Psoas muscle (tissue), 7 donors: ENCODE measurements at regions not wholly inside any gene's neighbourhood (a gene's known extent, or its start where the extent isn't known, plus 50 kb on each side); places are given as distances from the start of the nearest gene placed in this dataset.
A peak's percentile ranks its signal among the peaks of the same experiment; 100 is the strongest.

ENCODE experiments used
- ATAC-seq, 4 donors: fragments of 200-7000 bp; cut with Tn5 transposase; one replicate each; pipeline ENCODE4 v1.9.1; 2020; ENCODE audit warnings: moderate library complexity in 3 of 4, mild to moderate bottlenecking in 2 of 4
- DNase-seq, 2 donors: peaks; one replicate each; pipeline ENCODE4 v3.0.0-alpha.2; 2020
- H3K27ac ChIP-seq: fragments of 200-600 bp; one replicate; pipeline ENCODE4 v1.8.0; 2022
- H3K27me3 ChIP-seq, 3 donors: fragments of 200-600 bp in 1 of 3; one replicate each; pipeline versions ENCODE4 v1.6.1 to v1.8.0; 2013 to 2022; ENCODE audit warnings: low read length in 2 of 3, mild to moderate bottlenecking in 2 of 3, moderate library complexity in 1 of 3; ENCODE audit not compliant: insufficient read depth in 3 of 3
- H3K36me3 ChIP-seq, 2 donors: fragments of 200-600 bp in 1 of 2; one replicate each; pipeline versions ENCODE4 v1.6.1 to v1.8.0; 2013 to 2022; ENCODE audit warnings: low read depth in 1 of 2, mild to moderate bottlenecking in 1 of 2, moderate library complexity in 1 of 2; ENCODE audit not compliant: insufficient read depth in 1 of 2
- H3K4me1 ChIP-seq: fragments of 200-600 bp; one replicate; pipeline ENCODE4 v1.8.0; 2022
- H3K4me3 ChIP-seq: fragments of 200-600 bp; one replicate; pipeline ENCODE4 v1.8.0; 2022; ENCODE audit warnings: mild to moderate bottlenecking
- H3K9me3 ChIP-seq: fragments of 200-600 bp; one replicate; pipeline ENCODE4 v1.8.0; 2022
- CTCF ChIP-seq: fragments of 200-600 bp; IDR thresholded peaks from one replicate; pipeline ENCODE4 v1.8.0; 2022; ENCODE audit warnings: antibody characterized with exemption
- WGBS, 3 donors: extraction: QIAGEN DNeasy Blood & Tissue Kit; methylation state at CpG; one replicate each; pipeline versions ENCODE4 v1.1.6 to v1.1.7; 2013; 5-methylcytosine and 5-hydroxymethylcytosine counted together
- intact Hi-C, 2 donors: fragments of 100-400 bp; cut with DNase I; formaldehyde crosslinking; loops; one replicate each; pipeline versions ENCODE4 v1.11.0 to v1.14.2; 2022
- donor health status: healthy with polysubstance abuse.
- donor health status: DM: no; HTN: no; CAD: no; lungs with moderate emphysema.
- donor health status: Bipolar disorder and iron deficiency.
- donor health status: healthy.
- donor health status: DM: yes; HTN: yes; CAD: no.
- donor health status: DM: no; HTN: no; CAD: no.
- donor health status: DM: yes; HTN: yes; CAD: no.

GRCh38 chr5:1652873-1653697 lies 129.3 kb upstream of the LPCAT1 start:
- peak in 1 of 4 donors; percentile 19 for ATAC-seq

GRCh38 chr5:1651971-1652872 lies 128.5 kb upstream of the LPCAT1 start:
- no peaks in the 10 kb centered on the region for H3K4me1 ChIP-seq
- 51 to 53% (median 53%) methylated on average over 13 of the region's 13 CpGs for WGBS, 3 donors
- no peak for ATAC-seq
- DNase-seq: peak in 1 of 2 donors; percentile 39
- TF ChIP-seq CTCF: no peak
- H3K36me3 ChIP-seq: no peaks in the 10 kb centered on the region
- H3K27ac ChIP-seq: no peak overlapping the region
- H3K27me3 ChIP-seq: peaks cover 0 to 76% (median 18%) of the 10 kb centered on the region in 3 donors
- intact Hi-C loops: no loop called here
- no peak overlapping the region for H3K4me3 ChIP-seq
- no peaks in the 10 kb centered on the region for H3K9me3 ChIP-seq

More at GRCh38 chr5:1652873-1653697, 129.3 kb upstream of the LPCAT1 start:
- no peak overlapping the region for H3K27ac ChIP-seq
- 15 to 34% (median 20%) methylated on average over 32 to 35 of the region's 35 CpGs for WGBS, 3 donors
- no peaks in the 10 kb centered on the region for H3K9me3 ChIP-seq
- H3K4me1 ChIP-seq: no peaks in the 10 kb centered on the region
- DNase-seq: peak in 1 of 2 donors; percentile 47
- peaks cover 0 to 80% (median 22%) of the 10 kb centered on the region in 3 donors for H3K27me3 ChIP-seq
- no peak for TF ChIP-seq CTCF
- H3K4me3 ChIP-seq: no peak overlapping the region
- no peaks in the 10 kb centered on the region for H3K36me3 ChIP-seq
- intact Hi-C loops: no loop called here

GRCh38 chr5:1651250-1651649 lies 127.5 kb upstream of the LPCAT1 start:
- ATAC-seq (no peak), DNase-seq (peak in 1 of 2 donors; percentile 27)
- Histone ChIP-seq H3K27me3 (peaks cover 0 to 66% (median 15%) of the 10 kb centered on the region in 3 donors), H3K4me1 (no peaks in the 10 kb centered on the region), H3K4me3 (no peak overlapping the region), H3K27ac (no peak overlapping the region), H3K36me3 (no peaks in the 10 kb centered on the region), H3K9me3 (no peaks in the 10 kb centered on the region)
- no peak for TF ChIP-seq CTCF
- intact Hi-C loops: no loop called here
- WGBS, 3 donors: 51 to 61% (median 59%) methylated on average over 4 to 6 of the region's 6 CpGs

DNA sequence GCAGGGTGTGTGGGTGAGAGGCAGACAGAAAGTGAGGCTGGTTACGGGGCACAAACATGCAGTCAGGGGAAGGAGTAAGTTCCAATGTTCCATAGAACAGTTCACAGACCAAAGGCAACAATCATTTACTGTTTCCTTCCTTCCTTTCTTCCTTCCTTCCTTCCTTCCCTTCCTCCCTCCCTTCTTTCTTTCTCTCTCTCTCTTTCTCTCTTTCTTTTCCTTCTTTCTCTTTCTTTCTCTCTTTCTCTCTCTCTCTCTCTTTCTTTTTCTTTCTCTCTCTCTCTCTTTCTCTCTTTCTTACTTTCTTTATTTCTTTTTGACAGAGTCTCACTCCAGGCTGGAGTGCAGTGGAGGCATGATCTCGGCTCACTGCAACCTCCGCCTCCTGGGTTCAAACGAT lies 125.8 kb upstream of the LPCAT1 start:
- H3K4me3 ChIP-seq: no peak overlapping the region
- ATAC-seq (no peak), DNase-seq (peak in 1 of 2 donors; percentile 23)
- no peaks in the 10 kb centered on the region for H3K36me3 ChIP-seq
- no peaks in the 10 kb centered on the region for H3K9me3 ChIP-seq
- intact Hi-C loops: loop anchor here (10.0 kb wide), 2 partner anchors 265 to 485 kb away; no protein-coding TSS in a partner anchor
- H3K4me1 ChIP-seq: no peaks in the 10 kb centered on the region
- no peak for TF ChIP-seq CTCF
- WGBS, 3 donors: 67 to 74% (median 70%) methylated on average over 4 of the region's 4 CpGs
- peaks cover 0 to 49% (median 13%) of the 10 kb centered on the region in 3 donors for H3K27me3 ChIP-seq
- no peak overlapping the region for H3K27ac ChIP-seq
